Activated naive CD4-positive, alpha-beta T cell treated with anti-CD3 and anti-CD28 coated beads, Interleukin-2, amount 10 ng/mL, durations not matched to agents 7 days and 5 days (primary cell): ENCODE measurements at regions not wholly inside any gene's neighbourhood (a gene's known extent, or its start where the extent isn't known, plus 50 kb on each side); places are given as distances from the start of the nearest gene placed in this dataset.

Source experiments
- CTCF ChIA-PET: fragments of 350-600 bp; sonication (Branson Sonifier 250); formaldehyde crosslinking; loops from one replicate; lab custom pipeline; 2021; ENCODE audit warnings: antibody characterized with exemption; lab: Charles Lee
- DNase-seq: peaks from one replicate; pipeline ENCODE4 v3.0.0-alpha.2; 2020
- H3K27ac Mint-ChIP-seq: one replicate; pipeline ENCODE4 v1.8.0; 2021; ENCODE audit warnings: mild to moderate bottlenecking, moderate library complexity, mixed read lengths
- H3K27me3 Mint-ChIP-seq: one replicate; pipeline ENCODE4 v1.8.0; 2021; ENCODE audit warnings: mild to moderate bottlenecking, mixed read lengths
- H3K36me3 Mint-ChIP-seq: one replicate; pipeline ENCODE4 v1.8.0; 2021; ENCODE audit warnings: mixed read lengths
- H3K4me1 Mint-ChIP-seq: one replicate; pipeline ENCODE4 v1.8.0; 2021; ENCODE audit warnings: mixed read lengths
- H3K4me3 Mint-ChIP-seq: one replicate; pipeline ENCODE4 v1.8.0; 2021; ENCODE audit warnings: mild to moderate bottlenecking, moderate library complexity, mixed read lengths
- H3K9me3 Mint-ChIP-seq: one replicate; pipeline ENCODE4 v1.8.0; 2021; ENCODE audit warnings: mixed read lengths

- no peak for DNase-seq
Observed at GRCh38 chr3:132871956-132872355, 149.7 kb upstream of the NPHP3 start.

GRCh38 chr3:132870541-132870940, 148.3 kb upstream of the NPHP3 start:
- CTCF ChIA-PET, result no interaction called here
- H3K36me3 Mint-ChIP-seq, result no peaks in the 10 kb centered on the region
- no peak for DNase-seq
- peaks cover 5% of the 10 kb centered on the region for H3K27me3 Mint-ChIP-seq
- H3K9me3 Mint-ChIP-seq, result no peaks in the 10 kb centered on the region
- peaks cover 4% of the 10 kb centered on the region for H3K4me1 Mint-ChIP-seq
- H3K4me3 Mint-ChIP-seq, result no peak overlapping the region
- no peak overlapping the region for H3K27ac Mint-ChIP-seq

More at GRCh38 chr3:132871956-132872355, 149.7 kb upstream of the NPHP3 start:
- Mint-ChIP-seq H3K4me1 (peaks cover 4% of the 10 kb centered on the region), H3K27ac (no peak overlapping the region), H3K4me3 (no peak overlapping the region), H3K9me3 (no peaks in the 10 kb centered on the region), H3K27me3 (peaks cover 5% of the 10 kb centered on the region), H3K36me3 (no peaks in the 10 kb centered on the region)
- CTCF ChIA-PET, result no interaction called here

- no peak overlapping the region for H3K27ac Mint-ChIP-seq
- H3K36me3 Mint-ChIP-seq, result no peaks in the 10 kb centered on the region
- DNase-seq, result no peak
- CTCF ChIA-PET, result no interaction called here
- H3K4me1 Mint-ChIP-seq, result peaks cover 4% of the 10 kb centered on the region
- no peaks in the 10 kb centered on the region for H3K27me3 Mint-ChIP-seq
- no peak overlapping the region for H3K4me3 Mint-ChIP-seq
- H3K9me3 Mint-ChIP-seq, result no peaks in the 10 kb centered on the region
Observed at GRCh38 chr3:132867956-132868355, 145.7 kb upstream of the NPHP3 start.

DNA sequence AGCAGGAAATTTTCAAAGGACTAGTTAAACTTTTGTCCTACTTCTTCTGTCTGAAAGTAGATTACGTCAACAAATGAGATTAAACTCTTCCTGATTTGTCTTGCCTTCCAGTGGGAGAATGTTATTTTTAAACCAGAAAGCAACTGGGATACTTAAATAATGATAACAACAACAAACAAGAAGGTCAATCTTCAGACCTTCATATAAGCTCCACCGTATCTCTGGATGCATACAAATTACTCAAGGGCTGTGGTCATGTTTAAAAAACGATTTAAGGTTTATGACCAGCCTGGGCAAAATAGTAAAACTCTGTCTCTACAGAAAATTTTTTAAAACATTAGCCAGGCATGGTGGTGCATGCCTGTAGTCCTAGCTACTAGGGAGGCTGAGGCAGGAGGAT, 145.3 kb upstream of the NPHP3 start:
- no peak for DNase-seq
- no peaks in the 10 kb centered on the region for H3K27me3 Mint-ChIP-seq

GRCh38 chr3:132857317-132857716, 135.1 kb upstream of the NPHP3 start:
- no peak for DNase-seq
- CTCF ChIA-PET, result no interaction called here
- H3K4me3 Mint-ChIP-seq, result no peak overlapping the region

More for the DNA sequence above, 145.3 kb upstream of the NPHP3 start:
- Mint-ChIP-seq H3K36me3 (no peaks in the 10 kb centered on the region), H3K9me3 (no peaks in the 10 kb centered on the region), H3K4me1 (peaks cover 4% of the 10 kb centered on the region), H3K4me3 (no peak overlapping the region), H3K27ac (no peak overlapping the region)
- CTCF ChIA-PET, result no interaction called here

DNA sequence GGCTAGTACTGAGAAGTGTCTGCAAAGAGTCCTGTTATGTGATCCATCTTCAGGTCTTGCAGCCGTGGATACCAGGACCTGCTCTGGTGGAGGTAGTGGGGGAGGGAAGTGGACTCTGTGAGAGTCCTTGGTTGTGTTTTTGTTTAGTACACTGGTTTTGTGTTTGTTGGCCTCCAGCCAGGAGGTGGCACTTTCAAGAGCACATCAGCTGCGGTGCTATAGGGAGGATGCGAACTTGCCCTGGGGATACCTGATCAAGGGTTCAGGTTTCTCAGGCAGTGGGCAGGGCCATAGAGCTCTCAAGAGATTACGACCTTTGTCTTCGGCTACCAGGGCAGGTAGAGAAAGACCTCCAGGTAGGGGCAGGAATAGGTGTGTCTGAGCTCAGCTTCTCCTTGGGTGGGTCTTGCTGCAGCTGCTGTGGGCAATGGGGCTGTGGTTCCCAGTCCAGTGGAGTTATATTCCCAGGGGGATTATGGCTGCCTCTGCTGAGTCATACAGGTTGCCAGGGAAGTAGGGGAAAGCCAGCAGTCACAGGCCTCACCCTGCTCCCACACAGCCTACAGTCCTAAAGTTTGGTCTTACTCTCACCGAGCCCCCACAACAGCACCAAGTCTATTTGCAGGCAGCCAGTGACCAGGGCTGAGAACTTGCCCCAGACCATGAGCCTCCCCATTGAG, 132.8 kb upstream of the NPHP3 start:
- no peaks in the 10 kb centered on the region for H3K36me3 Mint-ChIP-seq
- CTCF ChIA-PET, result no interaction called here

More at GRCh38 chr3:132857317-132857716, 135.1 kb upstream of the NPHP3 start:
- Mint-ChIP-seq H3K36me3 (no peaks in the 10 kb centered on the region), H3K9me3 (no peaks in the 10 kb centered on the region), H3K27me3 (no peaks in the 10 kb centered on the region), H3K4me1 (no peaks in the 10 kb centered on the region), H3K27ac (no peak overlapping the region)

DNA sequence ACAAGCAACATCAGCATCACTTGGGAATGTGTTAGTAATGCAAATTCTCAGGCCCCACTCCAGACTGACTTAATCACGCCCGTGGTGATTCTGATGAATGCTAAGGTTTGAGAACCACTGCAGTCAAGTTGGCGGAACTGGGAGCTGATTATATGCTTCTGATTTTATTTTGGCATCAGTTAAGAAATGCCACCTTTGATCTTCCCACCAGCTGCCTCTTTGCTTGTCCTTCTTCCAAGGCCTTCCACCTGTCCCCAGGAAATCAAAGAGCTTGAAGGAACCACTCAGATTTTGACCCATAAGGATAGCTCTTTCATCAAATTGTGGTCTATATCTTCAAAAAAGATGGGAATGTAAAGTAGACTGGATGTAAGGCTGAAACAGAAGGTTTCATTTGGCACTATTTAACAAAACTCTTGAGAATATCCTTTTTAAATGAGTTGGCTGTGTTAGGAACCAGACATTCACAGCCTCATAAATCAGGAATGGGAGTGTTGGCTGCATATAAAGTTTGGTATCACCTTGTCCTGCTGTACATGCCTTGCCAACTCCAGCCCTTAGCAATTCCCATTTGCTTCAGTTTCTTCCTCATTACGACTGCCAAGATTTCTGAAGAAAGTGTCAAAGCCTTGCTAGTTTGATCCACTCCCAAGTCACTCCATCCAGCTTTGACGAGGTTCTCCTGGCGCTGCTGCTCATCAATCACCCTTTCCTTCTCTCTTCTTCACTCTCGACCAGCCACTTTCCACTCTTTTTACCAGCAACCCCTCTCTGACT, 125.8 kb upstream of the NPHP3 start:
- H3K4me1 Mint-ChIP-seq, result no peaks in the 10 kb centered on the region
- H3K27ac Mint-ChIP-seq, result no peak overlapping the region
- no peaks in the 10 kb centered on the region for H3K9me3 Mint-ChIP-seq
- no peaks in the 10 kb centered on the region for H3K36me3 Mint-ChIP-seq
- H3K27me3 Mint-ChIP-seq, result no peaks in the 10 kb centered on the region
- no peak for DNase-seq
- CTCF ChIA-PET, result interaction anchor here (1.3 kb wide), 1 partner anchor 15 kb away, joined by 3 read pairs; no protein-coding TSS in a partner anchor
- H3K4me3 Mint-ChIP-seq, result no peak overlapping the region

More for the DNA sequence above, 132.8 kb upstream of the NPHP3 start:
- no peak overlapping the region for H3K4me3 Mint-ChIP-seq
- no peak overlapping the region for H3K27ac Mint-ChIP-seq
- no peak for DNase-seq
- no peaks in the 10 kb centered on the region for H3K9me3 Mint-ChIP-seq
- no peaks in the 10 kb centered on the region for H3K4me1 Mint-ChIP-seq
- no peaks in the 10 kb centered on the region for H3K27me3 Mint-ChIP-seq

DNA sequence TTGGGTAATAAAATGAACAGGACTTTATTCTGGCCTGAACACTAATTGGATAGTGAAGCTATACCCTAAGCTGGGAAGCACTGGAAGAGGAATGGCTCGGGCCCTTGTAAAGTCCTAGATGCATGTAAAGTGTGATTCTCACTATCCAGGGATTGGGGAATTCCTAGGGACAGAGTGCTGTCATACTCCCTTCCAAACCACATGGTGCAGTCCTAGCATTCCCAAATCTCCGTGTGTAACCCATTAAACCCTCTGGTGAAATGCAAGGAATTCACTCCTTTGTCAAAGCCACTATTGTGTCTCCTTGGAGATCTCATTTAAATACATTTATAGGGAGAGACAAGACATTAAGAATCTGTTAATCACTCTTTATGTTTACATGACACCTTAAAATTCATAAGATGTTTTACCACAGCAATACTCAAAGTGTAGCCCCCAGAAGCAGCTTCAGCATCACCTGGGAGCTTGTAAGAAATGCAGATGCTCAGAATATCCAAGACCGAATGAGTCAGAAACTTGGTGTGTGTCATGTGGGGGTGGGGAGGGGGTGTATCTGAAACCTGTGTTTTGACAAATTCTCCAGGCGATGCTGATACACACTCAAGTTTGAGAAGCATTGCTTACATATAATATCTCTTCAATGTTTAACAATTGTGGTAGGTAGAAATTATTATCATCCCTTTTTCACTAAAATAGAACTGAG, 121.8 kb upstream of the NPHP3 start:
- CTCF ChIA-PET, result no interaction called here
- Mint-ChIP-seq H3K9me3 (no peaks in the 10 kb centered on the region), H3K27me3 (no peaks in the 10 kb centered on the region), H3K27ac (no peak overlapping the region), H3K4me1 (no peaks in the 10 kb centered on the region), H3K4me3 (no peak overlapping the region), H3K36me3 (no peaks in the 10 kb centered on the region)
- DNase-seq, result no peak

GRCh38 chr3:132843349-132843748, 121.1 kb upstream of the NPHP3 start:
- H3K9me3 Mint-ChIP-seq, result no peaks in the 10 kb centered on the region
- no peak for DNase-seq
- no peaks in the 10 kb centered on the region for H3K27me3 Mint-ChIP-seq
- H3K4me1 Mint-ChIP-seq, result no peaks in the 10 kb centered on the region
- CTCF ChIA-PET, result no interaction called here
- no peaks in the 10 kb centered on the region for H3K36me3 Mint-ChIP-seq
- no peak overlapping the region for H3K4me3 Mint-ChIP-seq
- H3K27ac Mint-ChIP-seq, result no peak overlapping the region

GRCh38 chr3:132841621-132842020, 119.4 kb upstream of the NPHP3 start:
- CTCF ChIA-PET, result no interaction called here
- Mint-ChIP-seq H3K27me3 (no peaks in the 10 kb centered on the region), H3K36me3 (no peaks in the 10 kb centered on the region), H3K4me3 (no peak overlapping the region), H3K27ac (no peak overlapping the region), H3K4me1 (no peaks in the 10 kb centered on the region), H3K9me3 (no peaks in the 10 kb centered on the region)
- DNase-seq, result no peak

GRCh38 chr3:132840201-132840700, 118.0 kb upstream of the NPHP3 start:
- Mint-ChIP-seq H3K4me1 (no peaks in the 10 kb centered on the region), H3K9me3 (no peaks in the 10 kb centered on the region), H3K27me3 (peaks cover 2% of the 10 kb centered on the region), H3K36me3 (no peaks in the 10 kb centered on the region), H3K27ac (no peak overlapping the region), H3K4me3 (no peak overlapping the region)
- DNase-seq, result no peak
- CTCF ChIA-PET, result no interaction called here

GRCh38 chr3:132838477-132838876, 116.3 kb upstream of the NPHP3 start:
- H3K4me3 Mint-ChIP-seq, result no peak overlapping the region
- no peaks in the 10 kb centered on the region for H3K4me1 Mint-ChIP-seq
- peaks cover 3% of the 10 kb centered on the region for H3K27me3 Mint-ChIP-seq
- no peak overlapping the region for H3K27ac Mint-ChIP-seq
- DNase-seq, result no peak
- CTCF ChIA-PET, result no interaction called here
- no peaks in the 10 kb centered on the region for H3K36me3 Mint-ChIP-seq
- H3K9me3 Mint-ChIP-seq, result no peaks in the 10 kb centered on the region

DNA sequence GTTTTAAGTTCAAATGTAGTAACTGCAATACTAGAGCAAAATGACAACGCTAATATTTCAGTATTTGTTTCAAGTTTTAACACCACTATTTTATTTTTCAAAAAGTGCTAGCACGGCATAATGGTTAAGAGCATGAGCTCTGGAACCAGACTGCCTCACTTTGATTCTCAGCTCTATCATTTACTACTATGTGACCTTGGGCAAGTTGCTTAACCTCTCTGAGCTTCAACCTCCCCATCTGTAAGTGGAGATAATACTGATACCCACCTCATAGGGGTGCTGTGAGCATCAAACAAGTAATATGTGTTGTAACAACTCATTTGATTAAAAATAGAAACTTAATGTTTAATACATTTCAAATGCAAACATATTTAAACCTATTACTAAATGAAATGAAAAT, 115.4 kb upstream of the NPHP3 start:
- H3K4me3 Mint-ChIP-seq, result no peak overlapping the region
- peaks cover 3% of the 10 kb centered on the region for H3K27me3 Mint-ChIP-seq
- no peak overlapping the region for H3K27ac Mint-ChIP-seq
- CTCF ChIA-PET, result no interaction called here
- no peaks in the 10 kb centered on the region for H3K9me3 Mint-ChIP-seq
- H3K4me1 Mint-ChIP-seq, result no peaks in the 10 kb centered on the region
- H3K36me3 Mint-ChIP-seq, result no peaks in the 10 kb centered on the region
- DNase-seq, result no peak

DNA sequence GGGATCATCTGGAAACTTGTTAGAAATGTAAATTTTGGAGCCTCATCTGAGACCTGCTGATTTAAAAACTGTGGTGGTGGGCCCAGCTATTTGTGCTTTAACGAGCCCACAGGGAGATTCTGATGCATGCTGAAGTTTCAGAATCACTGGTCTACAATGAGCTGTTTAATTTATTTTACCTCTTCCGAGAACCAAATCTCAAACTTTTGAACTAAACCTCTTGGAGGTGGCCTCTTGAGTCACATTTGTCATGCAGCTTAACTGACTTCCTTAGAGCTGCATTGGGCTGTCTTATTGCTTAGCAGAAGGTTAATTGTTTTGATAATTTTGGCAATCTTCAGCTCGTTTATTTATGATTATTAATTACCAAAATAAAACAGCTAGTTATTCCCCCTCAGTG, 112.1 kb upstream of the NPHP3 start:
- Mint-ChIP-seq H3K27me3 (peaks cover 3% of the 10 kb centered on the region), H3K4me3 (no peak overlapping the region), H3K27ac (no peak overlapping the region), H3K36me3 (no peaks in the 10 kb centered on the region), H3K9me3 (no peaks in the 10 kb centered on the region), H3K4me1 (no peaks in the 10 kb centered on the region)
- CTCF ChIA-PET, result no interaction called here
- DNase-seq, result no peak
